Natural killer cell (primary cell): ENCODE measurements at regions not wholly inside any gene's neighbourhood (a gene's known extent, or its start where the extent isn't known, plus 50 kb on each side); places are given as distances from the start of the nearest gene placed in this dataset.
"Not testable (repeated sequence)": the region's sequence is repeated elsewhere in the genome, so short reads cannot be mapped to it uniquely, and the experiment has no call there.

Experiments
- ATAC-seq, 3 donors: fragments of 150-1000 bp in 2 of 3; fragments of 200-7000 bp in 1 of 3; cut with Tn5 transposase; 1 replicate in 1 of 3; 2 replicates in 2 of 3; pipeline ENCODE4 v1.10.0; 2021; ENCODE audit warnings: mild to moderate bottlenecking in 2 of 3, moderate library complexity in 2 of 3
- DNase-seq, 2 donors: peaks; one replicate each; pipeline versions ENCODE4 v3.0.0 to v3.0.0-alpha.2; 2013 to 2021; ENCODE audit warnings: mixed read lengths in 1 of 2
- H3K27ac ChIP-seq: one replicate; pipeline ENCODE4 v1.5.1; 2013; ENCODE audit warnings: mild to moderate bottlenecking, low read length
- H3K27me3 ChIP-seq: one replicate; pipeline ENCODE4 v1.6.1; 2013; ENCODE audit warnings: low read length; ENCODE audit not compliant: control insufficient read depth, insufficient read depth
- H3K36me3 ChIP-seq: one replicate; pipeline ENCODE4 v1.6.1; 2013; ENCODE audit warnings: low read length; ENCODE audit not compliant: control insufficient read depth, insufficient read depth
- H3K4me1 ChIP-seq: one replicate; pipeline ENCODE4 v1.6.1; 2013; ENCODE audit warnings: low read length; ENCODE audit not compliant: control insufficient read depth, insufficient read depth
- H3K4me3 ChIP-seq: one replicate; pipeline ENCODE4 v1.5.1; 2013; ENCODE audit warnings: low read length
- H3K9me3 ChIP-seq: one replicate; pipeline ENCODE4 v1.6.1; 2013; ENCODE audit warnings: low read length; ENCODE audit not compliant: control insufficient read depth, insufficient read depth
- H3K27ac Mint-ChIP-seq, 2 donors: one replicate each; pipeline ENCODE4 v1.8.0; 2022; ENCODE audit warnings: mild to moderate bottlenecking in 2 of 2, mixed read lengths in 2 of 2, moderate library complexity in 1 of 2
- H3K27me3 Mint-ChIP-seq, 2 donors: one replicate each; pipeline ENCODE4 v1.8.0; 2022; ENCODE audit warnings: low read depth in 2 of 2, mixed read lengths in 2 of 2
- H3K36me3 Mint-ChIP-seq: one replicate; pipeline ENCODE4 v1.8.0; 2022; ENCODE audit warnings: mixed read lengths
- H3K4me1 Mint-ChIP-seq, 2 donors: one replicate each; pipeline ENCODE4 v1.8.0; 2022; ENCODE audit warnings: mixed read lengths in 2 of 2
- H3K4me3 Mint-ChIP-seq: one replicate; pipeline ENCODE4 v1.8.0; 2022; ENCODE audit warnings: mild to moderate bottlenecking, moderate library complexity, mixed read lengths
- H3K9me3 Mint-ChIP-seq, 2 donors: one replicate each; pipeline ENCODE4 v1.8.0; 2022; ENCODE audit warnings: mixed read lengths in 2 of 2
- CTCF ChIP-seq: fragments of 200-600 bp; IDR thresholded peaks from one replicate; pipeline ENCODE4 v1.8.0; 2022; ENCODE audit warnings: antibody characterized with exemption
- WGBS: methylation state at CpG from one replicate; pipeline ENCODE4 v1.1.7; 2013; ENCODE audit warnings: missing lambda C conversion rate; ENCODE audit not compliant: insufficient coverage; 5-methylcytosine and 5-hydroxymethylcytosine counted together
- intact Hi-C: fragments of 100-400 bp; cut with micrococcal nuclease; formaldehyde crosslinking; loops from one replicate; pipeline ENCODE4 v1.14.2; 2022

- no peak for TF ChIP-seq CTCF
- H3K4me3 ChIP-seq, result no peak overlapping the region
- Mint-ChIP-seq H3K4me3 (no peak overlapping the region), H3K4me1 (peaks cover 0 to 6% of the 10 kb centered on the region in 2 donors), H3K9me3 (no peaks in the 10 kb centered on the region), H3K36me3 (no peaks in the 10 kb centered on the region), H3K27ac (no peak overlapping the region), H3K27me3 (peaks cover 0 to 5% of the 10 kb centered on the region in 2 donors)
- ATAC-seq, result no peak
- no peak for DNase-seq
- WGBS, result 74% methylated on average over 9 of the region's 9 CpGs
- peaks cover 6% of the 10 kb centered on the region for H3K4me1 ChIP-seq
- no peaks in the 10 kb centered on the region for H3K27me3 ChIP-seq
- no peaks in the 10 kb centered on the region for H3K36me3 ChIP-seq
- intact Hi-C loops, result no loop called here
- H3K9me3 ChIP-seq, result no peaks in the 10 kb centered on the region
- H3K27ac ChIP-seq, result no peak overlapping the region
These were observed 66.1 kb upstream of the SERBP1 start for GRCh38 chr1:67496329-67496728.

- H3K4me1 Mint-ChIP-seq, result peaks cover 0 to 15% of the 10 kb centered on the region in 2 donors
- H3K27ac ChIP-seq, result no peak overlapping the region
- H3K27me3 ChIP-seq, result no peaks in the 10 kb centered on the region
- DNase-seq (peak; percentile 83 to 93), ATAC-seq (peak; percentile 99 to 100 (median 100))
- no peak overlapping the region for H3K4me3 ChIP-seq
- no peak overlapping the region for H3K4me3 Mint-ChIP-seq
- intact Hi-C loops, result loop anchor here (1.0 to 5.0 kb wide), 6 partner anchors 69 to 353 kb away; no protein-coding TSS in a partner anchor
- H3K4me1 ChIP-seq, result peaks cover 6% of the 10 kb centered on the region
- peaks cover 0 to 2% of the 10 kb centered on the region in 2 donors for H3K27me3 Mint-ChIP-seq
- peak; percentile 96 for TF ChIP-seq CTCF
- H3K36me3 ChIP-seq, result no peaks in the 10 kb centered on the region
- H3K9me3 ChIP-seq, result no peaks in the 10 kb centered on the region
- no peaks in the 10 kb centered on the region for H3K9me3 Mint-ChIP-seq
- 1% methylated on average over 18 of the region's 18 CpGs for WGBS
- H3K36me3 Mint-ChIP-seq, result no peaks in the 10 kb centered on the region
- H3K27ac Mint-ChIP-seq, result peak overlapping the region in 1 of 2 donors; percentile 68
These were observed 70.3 kb upstream of the SERBP1 start for GRCh38 chr1:67500413-67500959.

GRCh38 chr1:67503974-67504373 is 73.8 kb upstream of the SERBP1 start:
- no peaks in the 10 kb centered on the region for H3K36me3 ChIP-seq
- WGBS, result 83% methylated on average over 2 of the region's 2 CpGs
- Mint-ChIP-seq H3K27me3 (peaks cover 0 to 2% of the 10 kb centered on the region in 2 donors), H3K9me3 (no peaks in the 10 kb centered on the region), H3K36me3 (no peaks in the 10 kb centered on the region), H3K4me1 (peaks cover 0 to 15% of the 10 kb centered on the region in 2 donors), H3K27ac (no peak overlapping the region), H3K4me3 (no peak overlapping the region)
- H3K4me3 ChIP-seq, result no peak overlapping the region
- no peaks in the 10 kb centered on the region for H3K9me3 ChIP-seq
- H3K27me3 ChIP-seq, result no peaks in the 10 kb centered on the region
- TF ChIP-seq CTCF, result no peak
- H3K4me1 ChIP-seq, result peaks cover 6% of the 10 kb centered on the region
- no peak overlapping the region for H3K27ac ChIP-seq
- no peak for DNase-seq
- ATAC-seq, result no peak
- intact Hi-C loops, result loop anchor here (5.0 kb wide), 2 partner anchors 157 to 357 kb away; no protein-coding TSS in a partner anchor

- WGBS, result 91% methylated on average over 10 of the region's 11 CpGs
- H3K36me3 ChIP-seq, ATAC-seq, H3K9me3 Mint-ChIP-seq, intact Hi-C loops, H3K4me3 Mint-ChIP-seq, H3K4me1 ChIP-seq, H3K27ac ChIP-seq, H3K4me3 ChIP-seq, H3K27me3 Mint-ChIP-seq, H3K9me3 ChIP-seq, H3K4me1 Mint-ChIP-seq, H3K27ac Mint-ChIP-seq, H3K27me3 ChIP-seq, DNase-seq: not testable (repeated sequence)
- H3K36me3 Mint-ChIP-seq, result peaks cover 12% of the 10 kb centered on the region
These were observed 83.4 kb upstream of the SERBP1 start for GRCh38 chr1:67513392-67514294.
